ENCODE measurements at regions not wholly inside any gene's neighbourhood (a gene's known extent, or its start where the extent isn't known, plus 50 kb on each side); places are given as distances from the start of the nearest gene placed in this dataset.

DNA sequence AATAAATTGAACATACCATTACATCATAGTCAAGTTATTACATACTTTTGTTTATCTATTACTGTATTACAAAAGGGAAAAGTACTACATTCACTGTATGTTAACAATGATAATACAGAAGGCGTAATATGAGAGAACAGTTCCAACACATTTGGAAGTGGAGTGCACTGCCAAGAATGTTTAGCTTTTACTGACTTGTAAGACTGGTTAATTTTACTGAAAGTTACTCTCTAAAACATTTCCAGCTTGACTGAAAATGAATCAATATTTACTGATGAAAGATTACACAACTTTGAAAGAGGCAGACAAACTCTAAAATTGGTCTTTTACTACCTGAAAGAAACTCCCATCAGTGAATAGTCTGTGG is 728.5 kb downstream of the FSCB start:
- Mint-ChIP-seq H3K4me3 (no peak overlapping the region), H3K4me1 (ENCODE audit: low read depth) (no peaks in the 10 kb centered on the region), H3K9me3 (peaks cover 47% of the 10 kb centered on the region), H3K27ac (no peak overlapping the region), H3K27me3 (ENCODE audit: insufficient read depth) (no peaks in the 10 kb centered on the region), H3K36me3 (ENCODE audit: low read depth) (no peaks in the 10 kb centered on the region; the same call in 1 of the 2 replicates)
- no peak for TF ChIP-seq CTCF (IDR thresholded peaks at IDR 0.05)
- DNase-seq: no peak

DNA sequence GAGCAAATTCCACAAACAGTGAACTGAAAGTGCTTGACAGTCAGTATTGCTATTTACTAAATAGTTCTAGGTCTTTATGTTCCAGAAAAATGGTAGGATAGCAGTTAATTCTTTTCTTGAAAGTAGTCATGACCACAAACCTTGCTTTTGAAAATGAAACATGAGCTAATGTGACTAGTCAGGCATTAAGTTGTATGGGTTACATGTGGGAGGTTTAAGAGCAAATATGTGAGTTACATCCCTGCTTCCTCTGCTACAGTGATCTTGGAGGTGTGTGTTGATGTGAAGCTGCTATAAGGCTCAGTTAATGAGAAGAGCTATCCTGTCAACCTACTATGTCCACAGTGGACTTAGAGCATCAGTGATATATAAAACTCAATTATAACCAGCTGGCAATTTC is 741.6 kb downstream of the FSCB start:
- Mint-ChIP-seq H3K27me3 (ENCODE audit: insufficient read depth) (no peaks in the 10 kb centered on the region), H3K4me1 (ENCODE audit: low read depth) (no peaks in the 10 kb centered on the region), H3K4me3 (no peak overlapping the region), H3K9me3 (peaks cover 5% of the 10 kb centered on the region; the same call in 1 of the 2 replicates), H3K36me3 (ENCODE audit: low read depth) (no peaks in the 10 kb centered on the region), H3K27ac (no peak overlapping the region)
- no peak for TF ChIP-seq CTCF (IDR thresholded peaks at IDR 0.05)
- no peak for DNase-seq

GRCh38 chr14:43764433-43764832 is 742.6 kb downstream of the FSCB start:
- Mint-ChIP-seq H3K4me3 (no peak overlapping the region), H3K27me3 (ENCODE audit: insufficient read depth) (no peaks in the 10 kb centered on the region), H3K36me3 (ENCODE audit: low read depth) (no peaks in the 10 kb centered on the region), H3K9me3 (peaks cover 5% of the 10 kb centered on the region; the same call in 1 of the 2 replicates), H3K27ac (no peak overlapping the region), H3K4me1 (ENCODE audit: low read depth) (no peaks in the 10 kb centered on the region)
- no peak for TF ChIP-seq CTCF (IDR thresholded peaks at IDR 0.05)
- no peak for DNase-seq

GRCh38 chr14:43755707-43756106 is 751.4 kb downstream of the FSCB start:
- no peak overlapping the region for H3K4me3 Mint-ChIP-seq
- H3K9me3 Mint-ChIP-seq: peaks cover 21% of the 10 kb centered on the region
- no peaks in the 10 kb centered on the region for H3K4me1 Mint-ChIP-seq (ENCODE audit: low read depth)
- DNase-seq: no peak
- no peak overlapping the region for H3K27ac Mint-ChIP-seq
- H3K27me3 Mint-ChIP-seq (ENCODE audit: insufficient read depth): no peaks in the 10 kb centered on the region
- no peak for TF ChIP-seq CTCF (IDR thresholded peaks at IDR 0.05)
- H3K36me3 Mint-ChIP-seq (ENCODE audit: low read depth): no peaks in the 10 kb centered on the region

- no peak for TF ChIP-seq CTCF (IDR thresholded peaks at IDR 0.05)
- Mint-ChIP-seq H3K9me3 (peaks cover 21% of the 10 kb centered on the region), H3K36me3 (ENCODE audit: low read depth) (no peaks in the 10 kb centered on the region), H3K27ac (no peak overlapping the region), H3K27me3 (ENCODE audit: insufficient read depth) (no peaks in the 10 kb centered on the region), H3K4me3 (no peak overlapping the region), H3K4me1 (ENCODE audit: low read depth) (no peaks in the 10 kb centered on the region)
- no peak for DNase-seq
Observed at GRCh38 chr14:43754838-43755237, 752.2 kb downstream of the FSCB start.

- Mint-ChIP-seq H3K27ac (no peak overlapping the region), H3K9me3 (no peaks in the 10 kb centered on the region; the same call in none of the 2 replicates), H3K4me1 (ENCODE audit: low read depth) (no peaks in the 10 kb centered on the region), H3K4me3 (no peak overlapping the region), H3K36me3 (ENCODE audit: low read depth) (no peaks in the 10 kb centered on the region), H3K27me3 (ENCODE audit: insufficient read depth) (no peaks in the 10 kb centered on the region)
- DNase-seq: no peak
- no peak for TF ChIP-seq CTCF (IDR thresholded peaks at IDR 0.05)
Observed at GRCh38 chr14:43745746-43746145, 761.3 kb downstream of the FSCB start.

All from HFFc6 (cell line).